ENCODE measurements at regions not wholly inside any gene's neighbourhood (a gene's known extent, or its start where the extent isn't known, plus 50 kb on each side); places are given as distances from the start of the nearest gene placed in this dataset.

- DNase-seq (ENCODE audit: low read depth): no peak
- no peak for TF ChIP-seq CTCF (IDR thresholded peaks at IDR 0.05; ENCODE audit: control insufficient read depth, insufficient read depth, low read depth, low read length, missing control alignments)
- H3K4me3 ChIP-seq (ENCODE audit: control insufficient read depth, low read depth, low read length): no peak overlapping the region
Measured at GRCh38 chr12:93106910-93107309, 177.8 kb upstream of the EEA1 start.

- TF ChIP-seq CTCF (IDR thresholded peaks at IDR 0.05; ENCODE audit: control insufficient read depth, insufficient read depth, low read depth, low read length, missing control alignments): no peak
- DNase-seq (ENCODE audit: low read depth): no peak
- H3K4me3 ChIP-seq (ENCODE audit: control insufficient read depth, low read depth, low read length): no peak overlapping the region
Measured at GRCh38 chr12:93107514-93108312, 178.6 kb upstream of the EEA1 start.

- peak; percentile 37 for DNase-seq (ENCODE audit: low read depth)
- H3K4me3 ChIP-seq (ENCODE audit: control insufficient read depth, low read depth, low read length): no peak overlapping the region
- TF ChIP-seq CTCF (IDR thresholded peaks at IDR 0.05; ENCODE audit: control insufficient read depth, insufficient read depth, low read depth, low read length, missing control alignments): no peak
Measured at GRCh38 chr12:93108985-93109384, 179.9 kb upstream of the EEA1 start.

GRCh38 chr12:93109551-93110203 lies 180.6 kb upstream of the EEA1 start:
- TF ChIP-seq CTCF (IDR thresholded peaks at IDR 0.05; ENCODE audit: control insufficient read depth, insufficient read depth, low read depth, low read length, missing control alignments): no peak
- DNase-seq (ENCODE audit: low read depth): no peak
- no peak overlapping the region for H3K4me3 ChIP-seq (ENCODE audit: control insufficient read depth, low read depth, low read length)

- DNase-seq (ENCODE audit: low read depth): no peak
- TF ChIP-seq CTCF (IDR thresholded peaks at IDR 0.05; ENCODE audit: control insufficient read depth, insufficient read depth, low read depth, low read length, missing control alignments): no peak
- no peak overlapping the region for H3K4me3 ChIP-seq (ENCODE audit: control insufficient read depth, low read depth, low read length)
Measured at GRCh38 chr12:93111773-93112172, 182.7 kb upstream of the EEA1 start.

- DNase-seq (ENCODE audit: low read depth): no peak
- H3K4me3 ChIP-seq (ENCODE audit: control insufficient read depth, low read depth, low read length): no peak overlapping the region
- TF ChIP-seq CTCF (IDR thresholded peaks at IDR 0.05; ENCODE audit: control insufficient read depth, insufficient read depth, low read depth, low read length, missing control alignments): no peak
Measured at GRCh38 chr12:93113317-93114006, 184.4 kb upstream of the EEA1 start.
